ENCODE measurements at regions not wholly inside any gene's neighbourhood (a gene's known extent, or its start where the extent isn't known, plus 50 kb on each side); places are given as distances from the start of the nearest gene placed in this dataset.

GRCh38 chr12:62075870-62076269 lies 184.3 kb upstream of the USP15 start:
- H3K36me3 Mint-ChIP-seq (ENCODE audit: low read depth), result no peaks in the 10 kb centered on the region
- H3K27ac Mint-ChIP-seq (ENCODE audit: unreplicated experiment), result no peak overlapping the region
- no peaks in the 10 kb centered on the region for H3K9me3 Mint-ChIP-seq
- H3K4me1 Mint-ChIP-seq, result no peaks in the 10 kb centered on the region
- no peak for DNase-seq (ENCODE audit: low read depth, low spot score)
- H3K4me3 Mint-ChIP-seq, result no peak overlapping the region
- no peak for TF ChIP-seq CTCF (conservative IDR thresholded peaks at IDR 0.05)
- no peaks in the 10 kb centered on the region for H3K27me3 Mint-ChIP-seq (ENCODE audit: low read depth)

- no peaks in the 10 kb centered on the region for H3K27me3 Mint-ChIP-seq (ENCODE audit: low read depth)
- no peaks in the 10 kb centered on the region for H3K4me1 Mint-ChIP-seq
- H3K36me3 Mint-ChIP-seq (ENCODE audit: low read depth), result no peaks in the 10 kb centered on the region
- TF ChIP-seq CTCF (conservative IDR thresholded peaks at IDR 0.05), result no peak
- no peak overlapping the region for H3K4me3 Mint-ChIP-seq
- H3K9me3 Mint-ChIP-seq, result no peaks in the 10 kb centered on the region
- H3K27ac Mint-ChIP-seq (ENCODE audit: unreplicated experiment), result no peak overlapping the region
- no peak for DNase-seq (ENCODE audit: low read depth, low spot score)
Observed at GRCh38 chr12:62078020-62078419, 182.2 kb upstream of the USP15 start.

- peaks cover 3% of the 10 kb centered on the region for H3K9me3 Mint-ChIP-seq
- H3K4me3 Mint-ChIP-seq, result no peak overlapping the region
- no peak overlapping the region for H3K27ac Mint-ChIP-seq (ENCODE audit: unreplicated experiment)
- H3K36me3 Mint-ChIP-seq (ENCODE audit: low read depth), result peaks cover 2% of the 10 kb centered on the region
- TF ChIP-seq CTCF (conservative IDR thresholded peaks at IDR 0.05), result no peak
- DNase-seq (ENCODE audit: low read depth, low spot score), result no peak
- H3K4me1 Mint-ChIP-seq, result no peaks in the 10 kb centered on the region
- H3K27me3 Mint-ChIP-seq (ENCODE audit: low read depth), result no peaks in the 10 kb centered on the region
Observed at GRCh38 chr12:62082448-62082847, 177.8 kb upstream of the USP15 start.

GRCh38 chr12:62098132-62098531 lies 162.1 kb upstream of the USP15 start:
- no peak for DNase-seq (ENCODE audit: low read depth, low spot score)
- no peak overlapping the region for H3K27ac Mint-ChIP-seq (ENCODE audit: unreplicated experiment)
- no peak for TF ChIP-seq CTCF (conservative IDR thresholded peaks at IDR 0.05)

GRCh38 chr12:62103748-62104147 lies 156.5 kb upstream of the USP15 start:
- Mint-ChIP-seq H3K36me3 (ENCODE audit: low read depth) (no peaks in the 10 kb centered on the region), H3K27ac (ENCODE audit: unreplicated experiment) (no peak overlapping the region), H3K9me3 (no peaks in the 10 kb centered on the region), H3K27me3 (ENCODE audit: low read depth) (no peaks in the 10 kb centered on the region), H3K4me1 (peaks cover 11% of the 10 kb centered on the region), H3K4me3 (no peak overlapping the region)
- TF ChIP-seq CTCF (conservative IDR thresholded peaks at IDR 0.05), result no peak
- DNase-seq (ENCODE audit: low read depth, low spot score), result no peak

More at GRCh38 chr12:62098132-62098531, 162.1 kb upstream of the USP15 start:
- Mint-ChIP-seq H3K9me3 (no peaks in the 10 kb centered on the region), H3K36me3 (ENCODE audit: low read depth) (no peaks in the 10 kb centered on the region), H3K27me3 (ENCODE audit: low read depth) (no peaks in the 10 kb centered on the region), H3K4me1 (no peaks in the 10 kb centered on the region), H3K4me3 (no peak overlapping the region)
